ENCODE measurements at regions not wholly inside any gene's neighbourhood (a gene's known extent, or its start where the extent isn't known, plus 50 kb on each side); places are given as distances from the start of the nearest gene placed in this dataset.
"Not testable (repeated sequence)": the region's sequence is repeated elsewhere in the genome, so short reads cannot be mapped to it uniquely, and the experiment has no call there.

GRCh38 chr5:33129309-33129708, 311.5 kb upstream of the TARS1 start:
- Histone ChIP-seq H3K4me3 (no peak overlapping the region), H3K4me1 (no peaks in the 10 kb centered on the region), H3K27me3 (no peaks in the 10 kb centered on the region), H3K36me3 (no peaks in the 10 kb centered on the region), H3K27ac (no peak overlapping the region), H3K9me3 (peaks cover 0 to 4% (median 3%) of the 10 kb centered on the region in 4 donors)
- no peak for DNase-seq
- WGBS, 2 donors, result 43 to 60% methylated on average over 2 of the region's 2 CpGs
- TF ChIP-seq EP300 (IDR thresholded peaks at IDR 0.05) (no peak), POLR2A (IDR thresholded peaks at IDR 0.05) (no peak), POLR2AphosphoS5 (IDR thresholded peaks at IDR 0.05) (no peak), CTCF (IDR thresholded peaks at IDR 0.05) (no peak)
- intact Hi-C loops (cut with DNase I), result no loop called here

- no peaks in the 10 kb centered on the region for H3K27me3 ChIP-seq
- no peak for TF ChIP-seq CTCF (IDR thresholded peaks at IDR 0.05)
- no peak for TF ChIP-seq POLR2A (IDR thresholded peaks at IDR 0.05)
- TF ChIP-seq POLR2AphosphoS5 (IDR thresholded peaks at IDR 0.05), result no peak
- TF ChIP-seq EP300 (IDR thresholded peaks at IDR 0.05), result no peak
- H3K9me3 ChIP-seq, result peaks cover 0 to 10% (median 5%) of the 10 kb centered on the region in 4 donors
- H3K36me3 ChIP-seq, result no peaks in the 10 kb centered on the region
- intact Hi-C loops (cut with DNase I), result no loop called here
- DNase-seq, result no peak
- H3K4me1 ChIP-seq, result no peaks in the 10 kb centered on the region
- H3K27ac ChIP-seq, result no peak overlapping the region
- 90 to 100% methylated on average over 1 of the region's 1 CpG for WGBS, 2 donors
- H3K4me3 ChIP-seq, result no peak overlapping the region
Measured at GRCh38 chr5:33136785-33137184, 304.0 kb upstream of the TARS1 start.

DNA sequence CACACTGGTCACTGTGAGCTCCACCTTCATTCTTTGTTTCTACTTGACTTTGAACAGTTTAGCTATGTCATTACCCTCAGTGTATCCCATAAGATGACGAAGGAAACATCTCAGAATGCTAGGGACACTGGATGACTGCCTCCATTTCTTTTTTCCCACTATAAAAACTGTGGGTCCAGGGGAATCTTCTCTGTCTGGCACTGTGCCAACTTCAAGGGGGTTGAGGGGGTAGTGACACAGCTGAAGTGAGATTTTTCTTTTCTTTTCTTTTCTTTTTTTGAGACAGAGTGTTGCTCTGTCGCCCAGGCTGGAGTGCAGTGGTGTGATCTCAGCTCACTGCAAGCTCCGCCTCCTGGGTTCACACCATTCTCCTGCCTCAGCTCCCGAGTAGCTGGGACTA, 302.6 kb upstream of the TARS1 start:
- DNase-seq; H3K4me3 ChIP-seq; H3K27ac ChIP-seq; H3K27me3 ChIP-seq; H3K9me3 ChIP-seq; H3K4me1 ChIP-seq; intact Hi-C loops (cut with DNase I); H3K36me3 ChIP-seq: not testable (repeated sequence)
- WGBS, 2 donors, result 67 to 76% methylated on average over 4 of the region's 4 CpGs

GRCh38 chr5:33143405-33144123, 297.2 kb upstream of the TARS1 start:
- Histone ChIP-seq H3K27ac (no peak overlapping the region), H3K9me3 (no peaks in the 10 kb centered on the region), H3K4me1 (no peaks in the 10 kb centered on the region), H3K36me3 (no peaks in the 10 kb centered on the region), H3K27me3 (no peaks in the 10 kb centered on the region), H3K4me3 (no peak overlapping the region)
- DNase-seq, result no peak
- WGBS, 2 donors, result 89 to 92% methylated on average over 4 of the region's 4 CpGs
- TF ChIP-seq POLR2AphosphoS5 (IDR thresholded peaks at IDR 0.05), result no peak
- no peak for TF ChIP-seq POLR2A (IDR thresholded peaks at IDR 0.05)
- TF ChIP-seq CTCF (IDR thresholded peaks at IDR 0.05), result no peak
- TF ChIP-seq EP300 (IDR thresholded peaks at IDR 0.05), result no peak
- intact Hi-C loops (cut with DNase I), result no loop called here

- no peak overlapping the region for H3K4me3 ChIP-seq
- no peaks in the 10 kb centered on the region for H3K27me3 ChIP-seq
- H3K27ac ChIP-seq, result no peak overlapping the region
- no peaks in the 10 kb centered on the region for H3K9me3 ChIP-seq
- intact Hi-C loops (cut with DNase I), result no loop called here
- no peak for DNase-seq
- TF ChIP-seq CTCF (IDR thresholded peaks at IDR 0.05), result no peak
- no peak for TF ChIP-seq POLR2A (IDR thresholded peaks at IDR 0.05)
- no peak for TF ChIP-seq EP300 (IDR thresholded peaks at IDR 0.05)
- no peak for TF ChIP-seq POLR2AphosphoS5 (IDR thresholded peaks at IDR 0.05)
- H3K4me1 ChIP-seq, result no peaks in the 10 kb centered on the region
- H3K36me3 ChIP-seq, result no peaks in the 10 kb centered on the region
Measured at GRCh38 chr5:33146881-33147280, 293.9 kb upstream of the TARS1 start.
